Right lobe of liver (tissue), 4 donors: ENCODE measurements at regions not wholly inside any gene's neighbourhood (a gene's known extent, or its start where the extent isn't known, plus 50 kb on each side); places are given as distances from the start of the nearest gene placed in this dataset.

Experiments
- CTCF ChIP-seq, 4 donors: fragments of 200-600 bp in 3 of 4; fragments of 450-650 bp in 1 of 4; IDR thresholded peaks; one replicate each; pipeline versions ENCODE4 v1.5.1 to v1.8.0; 2016 to 2022; ENCODE audit warnings: antibody characterized with exemption in 4 of 4, mild to moderate bottlenecking in 2 of 4
- POLR2A ChIP-seq: fragments of 450-650 bp; IDR thresholded peaks from one replicate; pipeline ENCODE4 v1.6.1; 2017; ENCODE audit warnings: antibody characterized with exemption, mild to moderate bottlenecking
- donor health status: DM: no; HTN: no; CAD: no.
- donor health status: DM: no; HTN: no; CAD: no.
- donor health status: DM: no; HTN: yes; CAD: no.

- TF ChIP-seq CTCF (IDR thresholded peaks at IDR 0.05) = no peak
- no peak for TF ChIP-seq POLR2A
These were observed 138.0 kb upstream of the SOD1 start for GRCh38 chr21:31521515-31521914.
